ENCODE measurements at regions not wholly inside any gene's neighbourhood (a gene's known extent, or its start where the extent isn't known, plus 50 kb on each side); places are given as distances from the start of the nearest gene placed in this dataset.
A peak's percentile ranks its signal among the peaks of the same experiment; 100 is the strongest.
"Not testable (repeated sequence)": the region's sequence is repeated elsewhere in the genome, so short reads cannot be mapped to it uniquely, and the experiment has no call there.

- DNase-seq (peak; percentile 88), ATAC-seq (ENCODE audit: poor library complexity) (peak; percentile 89)
- intact Hi-C loops (cut with DNase I) = no loop called here
Observed at GRCh38 chr17:19470530-19471261, 59.7 kb downstream of the RNF112 start.

DNA sequence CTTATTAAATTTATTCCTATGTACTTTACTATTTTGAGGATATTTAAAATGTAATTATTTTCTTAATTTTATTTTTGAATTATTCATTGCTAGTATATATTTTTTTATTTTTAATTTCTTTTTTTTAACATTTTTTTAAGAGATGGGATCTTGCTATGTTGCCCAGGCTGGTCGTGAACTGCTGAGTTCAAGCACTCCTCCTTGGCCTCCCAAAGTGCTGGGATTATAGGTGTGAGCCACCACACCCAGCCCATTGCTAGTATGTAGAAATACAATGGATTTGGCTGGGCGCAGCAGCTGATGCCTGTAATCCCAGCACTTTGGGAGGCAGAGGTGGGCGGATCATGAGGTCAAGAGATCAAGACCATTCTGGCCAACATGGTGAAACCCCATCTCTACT lies 59.2 kb upstream of the SLC47A1 start:
- intact Hi-C loops (cut with DNase I); DNase-seq; ATAC-seq (ENCODE audit: poor library complexity): not testable (repeated sequence)

DNA sequence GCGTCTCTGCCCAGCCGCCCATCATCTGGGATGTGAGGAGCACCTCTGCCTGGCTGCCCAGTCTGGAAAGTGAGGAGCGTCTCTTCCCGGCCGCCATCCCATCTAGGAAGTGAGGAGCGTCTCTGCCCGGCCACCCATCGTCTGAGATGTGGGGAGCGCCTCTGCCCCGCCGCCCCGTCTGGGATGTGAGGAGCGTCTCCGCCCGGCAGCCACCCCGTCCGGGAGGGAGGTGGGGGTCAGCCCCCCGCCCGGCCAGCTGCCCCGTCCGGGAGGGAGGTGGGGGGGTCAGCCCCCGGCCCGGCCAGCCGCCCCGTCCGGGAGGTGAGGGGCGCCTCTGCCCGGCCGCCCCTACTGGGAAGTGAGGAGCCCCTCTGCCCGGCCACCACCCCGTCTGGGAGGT lies 57.9 kb upstream of the SLC47A1 start:
- DNase-seq; intact Hi-C loops (cut with DNase I); ATAC-seq (ENCODE audit: poor library complexity): not testable (repeated sequence)

DNA sequence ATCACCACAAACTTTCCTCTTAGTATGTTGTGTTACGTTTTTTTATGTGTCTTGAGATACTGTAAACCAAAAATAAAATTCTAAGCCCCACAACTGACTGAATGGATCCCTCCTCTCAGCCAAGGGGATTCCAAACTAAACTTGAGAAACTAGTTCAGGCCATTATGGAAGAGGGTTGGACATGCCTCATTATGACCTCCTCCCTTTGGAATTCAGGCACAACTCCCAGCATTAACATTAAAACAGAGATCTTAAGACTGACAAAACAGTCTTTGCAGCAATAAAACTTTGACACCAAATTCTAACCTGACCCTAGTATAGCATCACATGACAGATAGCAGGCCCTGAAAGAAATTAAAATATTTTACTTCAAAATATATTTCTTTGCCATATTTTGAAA lies 51.1 kb upstream of the SLC47A1 start:
- no peak for DNase-seq
- intact Hi-C loops (cut with DNase I) = no loop called here
- no peak for ATAC-seq (ENCODE audit: poor library complexity)
